Jurkat, Clone E6-1 (cell line): ENCODE measurements at regions not wholly inside any gene's neighbourhood (a gene's known extent, or its start where the extent isn't known, plus 50 kb on each side); places are given as distances from the start of the nearest gene placed in this dataset.
A peak's percentile ranks its signal among the peaks of the same experiment; 100 is the strongest.
"Not testable (repeated sequence)": the region's sequence is repeated elsewhere in the genome, so short reads cannot be mapped to it uniquely, and the experiment has no call there.

Experiments
- DNase-seq: peaks from one replicate; pipeline ENCODE4 v3.0.0-alpha.2; 2011; ENCODE audit warnings: low read depth, low spot score
- H3K4me3 ChIP-seq: 2 replicates; pipeline ENCODE4 v1.5.1; 2011; ENCODE audit warnings: mild to moderate bottlenecking, low read length, control low read depth, moderate library complexity

- no peak overlapping the region for H3K4me3 ChIP-seq
These were observed 545.3 kb downstream of the TSN start for GRCh38 chr2:122300758-122301157.

GRCh38 chr2:122307763-122308162 is 552.3 kb downstream of the TSN start:
- no peak for DNase-seq
- H3K4me3 ChIP-seq, result no peak overlapping the region

More at GRCh38 chr2:122300758-122301157, 545.3 kb downstream of the TSN start:
- peak; percentile 80 for DNase-seq

GRCh38 chr2:122315306-122315705 is 559.9 kb downstream of the TSN start:
- no peak overlapping the region for H3K4me3 ChIP-seq
- peak; percentile 16 for DNase-seq

- no peak overlapping the region for H3K4me3 ChIP-seq
- DNase-seq, result no peak
These were observed 564.2 kb downstream of the TSN start for GRCh38 chr2:122319539-122320132.

- DNase-seq, result no peak
These were observed 567.4 kb downstream of the TSN start for GRCh38 chr2:122322815-122323214.

GRCh38 chr2:122323927-122324326 is 568.5 kb downstream of the TSN start:
- no peak for DNase-seq
- H3K4me3 ChIP-seq, result no peak overlapping the region

More at GRCh38 chr2:122322815-122323214, 567.4 kb downstream of the TSN start:
- H3K4me3 ChIP-seq, result no peak overlapping the region

GRCh38 chr2:122326471-122326870 is 571.0 kb downstream of the TSN start:
- no peak for DNase-seq
- no peak overlapping the region for H3K4me3 ChIP-seq

GRCh38 chr2:122328816-122329215 is 573.4 kb downstream of the TSN start:
- DNase-seq, result no peak

GRCh38 chr2:122329278-122329677 is 573.8 kb downstream of the TSN start:
- no peak overlapping the region for H3K4me3 ChIP-seq
- DNase-seq, result no peak

More at GRCh38 chr2:122328816-122329215, 573.4 kb downstream of the TSN start:
- H3K4me3 ChIP-seq, result no peak overlapping the region

GRCh38 chr2:122333932-122334331 is 578.5 kb downstream of the TSN start:
- H3K4me3 ChIP-seq, result no peak overlapping the region
- no peak for DNase-seq

- H3K4me3 ChIP-seq, result no peak overlapping the region
- no peak for DNase-seq
These were observed 582.5 kb downstream of the TSN start for GRCh38 chr2:122338000-122338399.

GRCh38 chr2:122340246-122340645 is 584.8 kb downstream of the TSN start:
- H3K4me3 ChIP-seq, result no peak overlapping the region
- DNase-seq, result no peak

- DNase-seq, result no peak
- H3K4me3 ChIP-seq, result no peak overlapping the region
These were observed 585.6 kb downstream of the TSN start for GRCh38 chr2:122341007-122341406.

GRCh38 chr2:122352151-122352550 is 596.7 kb downstream of the TSN start:
- not testable (repeated sequence) for DNase-seq, H3K4me3 ChIP-seq

- no peak overlapping the region for H3K4me3 ChIP-seq
- DNase-seq, result no peak
These were observed 602.5 kb downstream of the TSN start for GRCh38 chr2:122357998-122358397.

- DNase-seq, result no peak
These were observed 603.3 kb downstream of the TSN start for GRCh38 chr2:122358729-122359128.

GRCh38 chr2:122363885-122364284 is 608.4 kb downstream of the TSN start:
- DNase-seq, result no peak
- H3K4me3 ChIP-seq, result no peak overlapping the region

More at GRCh38 chr2:122358729-122359128, 603.3 kb downstream of the TSN start:
- H3K4me3 ChIP-seq, result no peak overlapping the region

GRCh38 chr2:122366427-122366826 is 611.0 kb downstream of the TSN start:
- no peak for DNase-seq
- no peak overlapping the region for H3K4me3 ChIP-seq

- no peak overlapping the region for H3K4me3 ChIP-seq
These were observed 611.7 kb downstream of the TSN start for GRCh38 chr2:122366969-122367645.

GRCh38 chr2:122367646-122368010 is 612.2 kb downstream of the TSN start:
- H3K4me3 ChIP-seq, result no peak overlapping the region
- DNase-seq, result no peak

More at GRCh38 chr2:122366969-122367645, 611.7 kb downstream of the TSN start:
- no peak for DNase-seq
